T-helper 9 cell (primary cell): ENCODE measurements at regions not wholly inside any gene's neighbourhood (a gene's known extent, or its start where the extent isn't known, plus 50 kb on each side); places are given as distances from the start of the nearest gene placed in this dataset.

Experiments
- DNase-seq: peaks from one replicate; pipeline ENCODE4 v3.0.0-alpha.2; 2020

DNA sequence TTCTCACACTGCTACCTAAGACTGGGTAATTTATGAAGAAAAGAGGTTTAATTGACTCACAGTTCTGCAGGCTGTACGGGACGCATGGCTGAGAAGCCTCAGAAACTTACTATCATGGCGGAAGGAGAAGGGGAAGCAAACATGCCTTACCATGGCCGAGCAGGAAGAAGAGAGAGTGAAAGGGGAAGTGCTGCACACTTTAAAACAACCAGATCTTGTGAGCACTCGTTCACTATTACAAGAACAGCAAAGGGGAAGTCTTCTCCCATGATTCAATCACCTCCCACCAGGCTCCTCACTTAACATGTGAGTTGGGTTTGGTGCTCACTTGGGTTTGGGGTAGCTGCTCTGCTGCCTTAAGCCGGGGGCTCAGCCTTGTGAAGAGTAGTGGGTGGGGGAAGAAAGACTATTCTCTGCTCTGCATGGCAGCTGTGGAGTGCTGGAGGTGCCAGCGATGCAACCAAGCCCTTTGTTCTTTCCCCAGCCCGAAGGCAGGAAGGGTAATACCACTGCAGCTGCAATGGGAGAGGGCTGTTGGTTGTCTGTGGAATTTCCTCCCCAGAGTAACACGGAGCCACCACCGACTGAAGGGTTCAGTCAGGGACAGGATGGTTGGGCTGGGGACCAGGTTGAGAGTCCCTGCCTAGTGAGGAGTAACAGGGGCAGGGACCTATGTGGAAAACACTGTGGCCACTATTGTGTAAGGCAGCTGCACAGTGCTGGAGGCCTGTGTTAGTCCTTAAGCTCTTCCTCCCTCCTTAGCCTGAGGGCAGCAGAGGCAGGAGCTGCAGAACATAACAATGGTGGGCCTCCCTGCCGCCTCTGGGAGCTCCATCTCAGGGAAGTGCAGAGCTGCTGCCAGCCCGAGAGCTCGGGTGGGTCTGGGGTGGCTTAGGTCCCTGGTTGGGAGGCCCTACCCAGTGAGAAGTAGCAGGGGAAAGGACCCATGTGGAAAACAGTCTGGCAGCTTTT is 1262.5 kb downstream of the EFNB2 start:
- no peak for DNase-seq

DNA sequence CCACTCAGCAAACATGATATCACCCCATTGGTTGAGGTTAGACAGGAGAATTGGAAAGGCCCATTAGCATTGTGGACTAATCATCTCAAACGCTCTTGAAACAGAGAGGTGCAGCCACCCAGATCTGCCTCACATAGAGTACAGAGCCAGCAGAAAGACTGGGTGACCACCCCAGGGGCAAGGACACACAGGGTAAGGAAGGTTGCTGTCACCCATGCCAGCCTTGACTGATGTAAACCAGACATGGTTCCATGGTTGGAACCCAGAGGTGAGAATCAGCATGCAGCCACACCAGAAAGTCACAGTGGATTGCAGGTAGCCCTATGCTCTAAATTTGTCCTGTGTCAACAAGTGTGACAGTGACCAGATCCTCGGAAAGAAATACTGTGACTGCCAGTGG is 1268.8 kb downstream of the EFNB2 start:
- no peak for DNase-seq

DNA sequence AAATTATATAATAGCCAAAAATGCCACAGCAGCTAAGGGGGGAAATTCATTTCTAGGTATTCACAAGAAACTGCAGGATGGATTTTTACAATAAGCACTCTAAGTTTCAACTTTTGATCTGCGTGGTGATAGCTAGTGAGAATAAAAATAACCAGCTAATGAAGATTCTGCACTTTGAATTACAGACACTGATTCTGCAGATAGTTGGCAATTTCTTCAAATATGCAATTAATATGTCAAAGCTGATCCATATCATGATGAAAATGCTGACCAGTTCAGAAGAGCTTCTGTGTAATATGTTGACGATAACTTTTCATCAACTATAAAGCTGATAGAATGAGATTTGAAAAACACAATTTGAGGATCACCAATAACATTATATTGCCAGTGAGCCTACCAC is 1272.9 kb downstream of the EFNB2 start:
- DNase-seq: no peak

DNA sequence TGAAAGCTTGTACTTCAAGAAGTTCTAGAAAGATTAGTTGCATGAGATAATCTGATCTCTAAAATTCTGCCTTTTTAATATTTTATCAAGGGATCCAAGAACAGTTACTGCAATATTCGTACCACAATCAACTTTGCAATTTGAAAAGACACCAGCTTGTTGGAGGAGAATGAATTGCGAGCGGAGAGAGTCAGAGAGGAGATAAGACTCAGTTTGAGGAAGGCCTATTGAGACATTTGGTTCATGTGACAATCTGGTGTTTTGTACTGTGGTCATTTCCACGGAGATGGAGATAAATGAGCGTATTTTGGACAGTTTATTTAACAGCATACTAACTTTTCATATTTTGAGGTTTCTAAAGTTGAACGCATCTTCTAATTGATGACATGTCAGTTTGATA is 1276.0 kb downstream of the EFNB2 start:
- no peak for DNase-seq

DNA sequence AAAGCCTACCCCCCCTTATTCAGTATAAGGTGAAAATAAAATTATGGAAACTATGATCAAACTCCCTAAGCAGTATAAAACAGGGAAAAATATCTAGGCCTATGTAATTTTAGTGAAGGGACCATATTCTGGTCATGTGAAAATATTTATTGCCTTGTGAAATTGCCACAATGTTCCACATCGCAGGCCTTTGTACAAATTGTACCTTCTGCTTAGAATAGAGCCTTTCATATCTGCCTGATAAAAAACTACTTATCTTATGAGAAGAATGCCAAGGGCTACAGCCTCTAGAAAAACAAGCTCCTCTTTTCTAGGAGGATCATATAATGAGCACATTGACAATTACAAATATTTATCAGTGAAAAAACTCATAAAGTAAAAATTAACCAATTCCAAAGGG is 1280.0 kb downstream of the EFNB2 start:
- DNase-seq: no peak

DNA sequence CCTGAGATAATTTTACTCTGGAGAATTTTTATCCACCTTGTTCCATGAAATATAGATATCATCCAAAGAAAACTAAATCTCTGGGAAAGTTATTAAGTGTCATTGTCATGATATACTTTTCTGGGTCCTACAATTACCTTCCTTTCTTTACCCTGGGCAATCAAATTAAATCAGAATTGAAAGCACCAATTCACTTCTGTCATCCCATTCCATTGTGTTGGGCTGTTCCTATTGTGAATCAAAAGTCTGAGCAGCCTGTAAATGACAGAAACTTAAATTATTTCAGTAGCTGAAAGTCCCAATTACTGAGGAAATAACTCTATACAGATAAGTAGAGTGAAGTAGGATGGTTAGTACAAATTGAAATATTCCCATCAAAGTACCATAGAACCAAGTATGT is 1284.2 kb downstream of the EFNB2 start:
- no peak for DNase-seq

DNA sequence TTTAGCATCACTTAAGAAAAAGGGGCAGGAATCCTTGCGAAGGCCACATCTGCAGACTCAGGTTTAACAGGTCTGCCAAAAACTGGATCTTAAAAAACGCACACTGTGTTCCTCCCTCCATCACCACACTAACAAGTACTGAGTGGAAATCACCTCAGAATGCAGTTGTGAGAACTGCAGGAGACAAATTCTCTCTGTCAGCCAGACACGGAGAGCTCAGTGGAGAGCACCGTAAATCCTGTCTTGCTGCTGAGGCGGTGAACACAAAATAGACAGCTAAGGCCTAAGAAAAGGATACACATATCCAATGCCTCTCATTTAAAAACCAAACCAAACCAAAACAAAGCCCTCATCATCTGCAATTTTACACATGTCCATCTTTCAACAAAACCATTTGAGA is 1287.6 kb downstream of the EFNB2 start:
- no peak for DNase-seq

DNA sequence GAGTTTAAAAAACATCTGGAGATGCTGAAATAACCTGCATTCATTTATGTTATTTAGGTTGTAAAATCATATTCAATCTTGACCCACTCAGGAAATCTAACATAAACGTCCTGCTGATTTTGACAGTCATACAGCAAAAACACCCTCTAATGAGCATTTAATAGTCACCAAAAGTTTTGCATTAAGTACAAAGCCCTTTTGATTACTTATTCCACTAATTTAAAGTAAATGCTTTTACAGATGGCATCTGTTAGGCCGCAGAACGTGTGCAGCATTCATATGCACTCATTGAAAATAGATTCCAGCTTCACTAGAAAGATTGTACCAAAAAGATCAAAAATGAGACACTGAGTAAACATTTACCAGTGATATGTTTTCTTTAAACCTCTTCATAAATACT is 1295.1 kb downstream of the EFNB2 start:
- DNase-seq: no peak

DNA sequence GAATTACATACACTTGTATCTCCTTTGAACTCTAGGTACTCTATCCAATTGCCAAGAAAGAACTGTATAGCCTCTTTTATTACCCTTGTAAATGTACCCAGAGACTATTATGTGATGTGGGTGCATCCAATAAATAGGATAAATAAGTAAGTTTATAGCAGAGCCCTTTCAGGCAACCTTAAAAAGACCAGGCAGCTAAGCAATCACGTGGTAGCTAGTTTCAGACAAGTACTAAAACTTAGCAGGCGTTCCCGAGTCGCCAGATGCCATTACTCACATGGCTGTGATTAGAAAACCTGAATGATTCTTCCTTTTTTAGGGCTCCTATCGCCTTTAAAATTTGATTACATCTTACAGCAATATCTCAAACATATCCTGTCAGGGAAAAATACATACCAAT is 1303.0 kb downstream of the EFNB2 start:
- DNase-seq: no peak

DNA sequence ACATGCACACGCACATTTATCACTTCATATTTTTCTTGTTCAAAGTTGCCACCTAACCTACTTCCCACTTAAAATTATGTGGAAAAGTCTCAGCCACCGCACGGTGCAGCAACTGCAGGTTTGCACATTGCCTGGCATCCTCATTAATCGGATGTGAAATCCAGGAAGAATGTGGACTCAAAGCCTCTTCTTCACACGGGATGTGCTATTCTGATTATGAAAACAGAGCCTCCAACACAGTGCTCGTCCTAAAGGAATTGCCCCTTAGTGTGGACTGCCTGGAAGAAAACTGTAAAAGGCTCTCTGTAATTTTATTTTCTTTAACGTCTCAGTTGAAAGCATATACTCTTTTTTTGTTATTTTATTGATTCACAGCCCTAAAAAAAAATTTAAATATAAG is 1303.5 kb downstream of the EFNB2 start:
- no peak for DNase-seq

DNA sequence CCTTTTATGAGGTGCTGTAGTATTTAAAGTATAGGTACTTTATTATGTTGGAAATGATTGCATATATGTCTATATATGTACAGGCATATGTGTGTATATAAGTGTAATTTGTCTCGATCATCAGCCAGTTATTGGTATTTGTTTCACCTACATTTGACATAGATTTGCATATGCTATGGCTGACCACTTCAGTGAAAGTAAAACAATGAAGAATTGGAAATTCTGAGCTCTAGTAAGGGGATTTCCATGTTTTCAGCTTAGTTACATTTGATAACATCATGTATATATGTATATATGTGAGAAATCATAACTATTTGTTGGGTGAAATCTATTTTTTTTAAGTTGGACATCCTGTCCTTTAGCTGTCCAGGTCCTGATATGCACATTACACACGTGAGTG is 1303.9 kb downstream of the EFNB2 start:
- DNase-seq: no peak

DNA sequence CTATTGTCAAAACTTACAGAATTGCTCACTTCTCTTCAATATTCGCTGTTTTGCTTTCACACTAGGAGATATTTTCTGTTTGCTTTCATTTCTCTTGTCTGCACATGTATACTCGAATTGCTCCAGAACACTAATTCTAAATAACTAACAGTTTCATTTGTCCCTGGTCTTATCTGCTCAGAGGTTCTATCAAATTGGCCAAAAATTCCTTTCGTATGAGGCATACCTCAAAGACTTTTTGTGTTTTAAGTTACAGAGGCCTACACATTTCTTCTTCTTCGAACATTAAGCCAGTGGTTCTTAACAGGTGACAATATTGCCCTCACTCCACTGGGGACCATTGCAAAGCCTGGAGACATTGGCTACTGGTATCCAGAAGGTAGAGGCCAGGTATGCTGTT is 1314.6 kb downstream of the EFNB2 start:
- DNase-seq: no peak

DNA sequence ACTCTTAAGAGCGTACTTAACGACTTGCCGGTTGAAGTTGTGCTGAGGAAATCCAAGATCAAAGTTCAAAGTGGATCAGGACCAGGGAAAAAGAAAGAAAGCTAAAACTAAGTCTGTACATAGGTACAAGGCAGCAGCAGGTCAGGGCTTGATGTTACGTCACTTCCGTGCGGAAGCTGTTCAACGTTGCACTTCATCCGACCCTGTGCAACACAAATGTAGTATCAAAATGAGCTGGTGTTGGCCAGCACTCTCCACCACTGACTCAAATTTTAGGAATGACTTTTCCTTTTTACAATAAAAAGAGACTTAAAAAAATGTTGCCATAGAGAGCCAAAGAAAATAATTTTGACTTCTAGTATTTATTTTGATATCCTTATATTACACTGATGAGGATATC is 1315.4 kb downstream of the EFNB2 start:
- no peak for DNase-seq

DNA sequence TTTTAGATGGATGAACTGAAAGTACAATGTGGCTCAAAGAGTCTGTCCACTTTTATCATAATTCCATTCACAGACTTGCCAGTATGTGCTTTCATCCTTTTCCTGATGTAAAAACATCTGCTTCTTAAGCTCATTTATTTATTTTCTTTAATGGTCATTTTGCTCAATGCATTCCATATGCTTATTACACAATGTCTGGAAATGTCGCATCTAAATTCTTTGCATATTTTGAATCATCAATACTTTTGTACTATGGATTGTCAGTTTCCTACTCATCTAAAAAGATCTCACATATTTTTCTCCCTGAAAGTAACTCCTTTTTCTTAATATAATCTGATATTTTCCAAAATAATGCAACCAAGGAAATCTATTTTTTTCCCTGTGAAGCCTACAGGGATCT is 1315.8 kb downstream of the EFNB2 start:
- DNase-seq: no peak

DNA sequence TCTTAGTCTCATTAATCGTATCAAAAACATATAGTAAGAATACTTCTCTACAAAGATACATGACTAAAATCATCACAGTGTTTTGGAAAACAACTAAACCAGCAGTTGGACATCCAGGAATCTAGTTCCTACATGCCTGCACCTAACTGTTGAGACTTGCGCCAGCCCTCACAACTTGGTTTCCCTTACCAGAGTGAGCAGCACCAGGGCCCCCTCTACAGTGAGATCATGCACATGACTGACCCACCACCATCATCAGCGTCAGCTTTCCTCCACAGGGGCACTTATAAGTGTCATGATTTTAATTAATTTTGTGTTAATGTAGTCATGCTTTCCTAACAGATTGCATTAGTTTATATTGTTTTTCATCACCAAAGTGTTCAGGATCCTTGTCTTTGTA is 1322.0 kb downstream of the EFNB2 start:
- DNase-seq: no peak

DNA sequence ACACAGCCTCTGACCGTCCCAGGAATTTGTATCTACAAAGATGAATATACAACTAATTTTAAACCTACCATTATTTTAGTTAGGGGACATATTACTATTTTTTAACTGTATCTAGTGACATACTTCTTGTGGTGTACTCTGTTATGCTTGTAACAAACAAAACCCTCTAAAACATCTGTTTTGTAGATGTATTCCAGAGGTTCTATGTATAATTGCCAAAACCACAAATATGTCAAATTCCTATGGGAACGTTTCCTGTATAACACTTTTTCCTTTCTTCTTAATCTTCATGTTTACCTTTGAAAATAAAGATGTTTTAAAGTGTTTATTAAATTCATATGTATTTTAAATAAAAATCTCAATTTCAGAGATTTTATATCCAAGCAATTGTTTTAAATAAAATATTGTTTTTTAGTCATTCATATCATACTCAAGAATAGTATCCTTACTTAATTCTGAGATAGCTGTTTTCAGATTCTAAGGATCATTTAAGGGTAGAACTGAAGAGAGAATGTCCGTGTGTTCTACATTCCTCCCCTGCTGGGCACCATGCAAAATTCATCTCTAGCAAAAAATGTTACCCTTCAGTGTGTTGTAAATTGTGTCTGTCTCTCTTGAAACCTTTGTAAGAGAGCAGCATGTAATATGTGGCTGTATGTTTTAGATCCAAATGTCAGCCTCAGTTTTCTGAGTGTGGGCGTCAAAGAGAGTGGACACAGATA is 1327.7 kb downstream of the EFNB2 start:
- DNase-seq: no peak

DNA sequence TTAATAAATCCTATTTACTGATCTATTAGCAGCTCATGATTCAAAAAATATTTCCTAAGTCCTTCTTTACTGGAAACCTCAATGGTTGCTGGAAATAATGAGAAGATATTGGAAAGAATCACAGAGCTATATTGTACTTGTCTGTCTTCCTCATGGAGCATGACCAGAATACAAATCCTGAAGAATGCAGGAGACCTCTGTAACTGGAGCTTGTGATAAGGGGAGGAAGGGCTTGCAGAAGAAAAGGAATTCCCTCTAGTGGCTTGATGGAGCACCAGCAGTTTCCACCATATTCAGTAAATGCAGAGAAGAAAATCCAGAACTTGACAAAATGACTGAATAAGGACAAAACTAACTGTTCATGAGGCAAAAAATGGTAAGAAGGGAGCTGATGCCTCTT is 1333.1 kb downstream of the EFNB2 start:
- no peak for DNase-seq

DNA sequence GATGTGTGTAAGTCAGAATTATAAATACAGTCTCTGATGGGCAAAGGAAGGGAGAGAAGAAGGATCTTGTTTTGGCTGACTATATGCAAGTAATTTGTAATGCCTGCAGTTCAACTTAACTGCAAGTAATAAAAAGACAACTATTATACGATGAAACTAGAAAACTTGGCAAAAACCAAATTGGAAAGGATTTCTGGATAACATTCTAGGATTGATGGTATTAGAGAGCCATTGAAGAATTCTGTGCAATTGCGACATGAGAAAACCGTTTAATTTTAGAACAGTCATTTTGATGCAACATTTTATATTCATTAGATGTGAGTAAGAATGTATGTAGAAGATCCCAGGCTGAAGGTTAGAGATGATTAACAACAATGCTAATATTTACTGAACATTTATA is 1334.1 kb downstream of the EFNB2 start:
- no peak for DNase-seq

DNA sequence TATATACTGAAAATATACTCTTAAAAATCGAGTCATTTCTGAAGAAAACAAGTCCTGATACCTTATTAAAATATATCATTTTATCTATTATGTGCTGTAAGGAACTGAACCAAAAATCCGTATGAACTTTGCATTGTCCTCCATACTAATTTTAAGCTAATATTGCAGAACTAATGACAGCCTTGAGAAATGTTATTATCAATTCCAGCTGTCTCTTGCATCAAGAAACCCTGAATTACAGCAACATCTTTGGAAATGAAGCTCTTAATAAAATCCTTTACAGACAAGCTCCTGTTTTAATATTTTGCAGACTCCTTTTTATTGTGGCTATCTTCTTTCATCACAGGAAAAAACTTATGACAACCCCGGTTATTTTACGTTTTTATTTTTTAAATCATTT is 1335.3 kb downstream of the EFNB2 start:
- DNase-seq: no peak

DNA sequence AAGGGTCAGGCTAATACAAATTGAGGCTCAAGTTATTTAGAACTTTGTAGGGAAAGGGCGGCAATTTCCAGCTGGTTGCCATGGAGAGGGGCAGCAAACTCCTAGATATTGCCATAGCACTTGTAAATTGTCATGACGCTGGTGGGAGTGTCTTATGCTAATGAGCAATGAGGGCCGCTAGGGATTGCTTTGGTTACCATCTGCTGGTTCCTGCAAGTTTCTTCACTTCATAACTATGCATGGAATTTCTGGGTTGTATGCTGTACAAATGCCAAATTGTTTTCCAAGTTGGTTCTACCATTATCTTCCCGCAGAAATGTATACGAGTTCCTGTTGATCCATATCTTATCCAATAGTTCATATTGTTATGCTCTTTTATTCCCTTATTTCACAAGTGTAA is 1339.4 kb downstream of the EFNB2 start:
- no peak for DNase-seq

DNA sequence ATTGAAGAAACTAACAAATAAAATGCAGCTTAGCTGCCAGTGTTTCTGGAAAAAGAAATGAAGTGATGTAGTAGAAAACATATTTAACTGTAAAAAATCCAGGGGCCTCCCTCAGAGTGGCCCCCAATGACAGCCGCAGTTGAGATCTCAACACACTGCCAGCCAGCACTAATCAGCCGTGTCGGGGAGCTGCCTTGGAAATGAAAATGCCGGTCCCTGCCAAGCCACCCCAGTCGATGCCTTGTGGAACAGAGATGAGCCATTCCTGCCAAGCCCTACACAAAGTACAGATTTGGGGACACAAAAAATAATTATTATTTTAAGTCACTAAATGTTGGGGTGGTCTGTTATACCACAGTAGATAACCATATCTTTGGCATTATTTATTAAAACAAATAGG is 1342.4 kb downstream of the EFNB2 start:
- DNase-seq: no peak

DNA sequence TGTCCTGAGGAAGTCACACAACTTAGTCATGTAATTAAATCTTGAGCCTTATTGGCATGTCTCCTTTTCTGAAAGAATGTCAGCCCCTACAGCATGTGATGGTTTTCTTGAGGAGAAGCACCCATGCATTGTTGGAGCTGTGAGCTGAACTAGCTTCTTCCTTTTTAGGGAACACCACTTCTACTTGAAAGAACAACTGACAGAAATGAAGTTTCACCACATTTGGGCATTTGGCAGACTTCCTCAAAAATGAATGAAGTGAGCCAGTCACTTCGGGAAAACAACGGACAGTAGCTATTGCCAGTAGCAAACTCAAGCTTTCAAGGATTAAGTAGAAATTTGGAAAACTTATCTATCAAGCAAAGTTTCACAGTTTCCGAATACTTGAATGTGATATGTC is 1351.3 kb downstream of the EFNB2 start:
- no peak for DNase-seq

DNA sequence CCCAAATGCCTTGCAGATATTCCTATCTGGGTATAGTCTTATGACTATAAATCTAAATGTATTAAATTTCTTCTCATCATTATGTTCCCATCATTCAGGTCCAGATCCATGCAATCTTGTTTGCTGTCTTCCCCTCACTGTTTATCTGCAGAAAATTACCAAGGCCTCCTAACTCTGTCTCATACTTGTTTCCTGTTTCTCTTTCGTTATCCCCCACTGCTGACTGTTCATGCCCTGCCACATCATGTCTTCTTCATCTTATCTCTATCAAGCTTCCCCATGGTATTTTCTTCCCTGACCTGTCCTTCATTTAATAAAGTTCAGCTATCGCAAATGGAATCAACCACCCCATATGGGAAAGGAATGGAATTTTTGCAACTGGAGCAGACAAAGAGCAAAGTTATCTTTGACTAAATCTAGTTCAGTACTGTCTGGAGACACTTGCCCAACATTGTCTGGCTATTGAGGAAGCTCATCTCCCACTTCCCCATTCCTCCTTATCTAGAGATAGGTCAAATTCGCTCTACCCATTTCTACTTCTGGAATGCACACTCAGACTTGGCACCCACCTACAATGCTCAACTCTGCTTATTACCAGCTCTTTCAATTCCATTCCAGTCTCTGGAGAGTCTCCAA is 1358.1 kb downstream of the EFNB2 start:
- no peak for DNase-seq

DNA sequence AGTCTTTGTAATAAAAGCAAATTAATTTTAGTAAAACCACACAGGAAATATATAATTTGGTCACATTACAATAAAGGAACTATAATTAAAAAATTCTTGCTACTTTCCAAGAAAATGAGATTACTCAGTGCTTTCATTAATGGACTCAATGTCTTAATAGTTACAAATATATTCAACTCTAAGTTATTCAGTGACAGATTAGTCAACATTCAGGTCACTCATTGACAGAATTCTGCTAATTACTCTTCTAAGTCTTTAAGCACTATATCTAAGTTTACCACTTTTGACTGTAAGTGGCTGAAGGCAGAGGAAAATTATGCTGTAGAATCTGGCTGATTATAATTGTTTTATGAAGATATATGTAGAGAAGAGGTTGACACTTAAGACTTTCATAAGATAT is 1365.0 kb downstream of the EFNB2 start:
- no peak for DNase-seq
